ENCODE measurements at regions not wholly inside any gene's neighbourhood (a gene's known extent, or its start where the extent isn't known, plus 50 kb on each side); places are given as distances from the start of the nearest gene placed in this dataset.

DNA sequence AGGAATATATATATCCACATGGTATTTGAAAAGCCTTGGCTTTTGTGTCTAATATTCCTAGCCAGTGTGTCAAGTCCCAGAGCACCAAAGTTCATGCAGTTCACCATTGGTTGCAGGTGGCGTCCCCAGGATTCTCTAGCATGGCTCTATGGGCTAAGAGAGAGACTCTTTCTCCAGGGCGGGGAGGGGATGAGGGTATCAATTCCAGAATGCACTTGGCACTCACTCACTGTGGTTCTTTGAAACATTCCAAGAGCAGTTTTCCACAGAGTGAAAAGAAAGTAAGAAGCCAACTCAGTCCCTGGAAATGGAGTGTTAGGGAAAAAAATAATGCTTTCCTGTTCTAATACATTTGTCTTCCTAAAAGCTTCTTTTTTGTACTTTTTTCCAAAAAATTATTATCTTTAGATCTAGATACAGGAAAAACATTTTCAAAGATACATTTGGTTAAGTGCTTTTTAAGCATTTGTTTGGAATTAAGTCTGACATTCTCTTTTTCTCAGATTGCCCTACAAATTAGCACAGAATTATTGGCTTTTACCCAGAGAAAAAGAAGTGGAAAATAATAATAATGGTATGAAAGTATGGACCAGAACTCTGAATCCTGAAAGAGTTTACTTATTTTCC is 239.9 kb downstream of the PAX3 start:
- no peak for DNase-seq

DNA sequence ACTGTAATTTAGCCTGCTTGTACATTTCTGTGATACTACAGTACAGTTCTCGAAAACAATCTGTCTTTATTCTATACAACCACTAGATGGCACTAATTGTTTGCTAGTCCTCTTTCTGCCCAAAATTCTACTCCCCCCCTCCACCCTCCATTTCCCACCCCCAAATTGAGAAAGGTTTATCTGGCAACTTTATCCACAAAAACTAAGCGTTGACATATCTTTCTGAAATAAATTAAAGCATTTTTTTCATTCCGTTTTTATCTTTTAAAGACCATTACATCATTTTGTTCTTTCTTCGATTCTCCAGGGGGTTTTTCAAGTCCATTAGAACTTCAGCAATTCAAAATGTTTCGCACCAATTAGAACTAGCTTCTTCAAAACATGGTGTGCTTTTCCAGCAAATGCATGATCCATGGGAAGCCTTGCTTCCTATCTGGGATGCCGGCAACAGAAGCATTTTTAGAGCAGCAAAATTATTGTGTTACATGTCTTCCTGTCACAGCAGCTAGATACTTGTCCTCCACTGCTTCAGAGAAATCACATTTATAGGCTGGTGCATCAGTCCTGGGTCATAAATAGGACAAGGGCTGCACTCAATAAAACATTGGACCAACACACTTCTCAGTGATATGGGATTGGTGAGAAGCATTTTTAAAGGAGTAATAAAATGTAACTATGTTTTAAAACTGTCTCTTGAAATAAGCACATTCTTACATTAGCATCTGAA is 241.3 kb downstream of the PAX3 start:
- peak; percentile 8 for DNase-seq

DNA sequence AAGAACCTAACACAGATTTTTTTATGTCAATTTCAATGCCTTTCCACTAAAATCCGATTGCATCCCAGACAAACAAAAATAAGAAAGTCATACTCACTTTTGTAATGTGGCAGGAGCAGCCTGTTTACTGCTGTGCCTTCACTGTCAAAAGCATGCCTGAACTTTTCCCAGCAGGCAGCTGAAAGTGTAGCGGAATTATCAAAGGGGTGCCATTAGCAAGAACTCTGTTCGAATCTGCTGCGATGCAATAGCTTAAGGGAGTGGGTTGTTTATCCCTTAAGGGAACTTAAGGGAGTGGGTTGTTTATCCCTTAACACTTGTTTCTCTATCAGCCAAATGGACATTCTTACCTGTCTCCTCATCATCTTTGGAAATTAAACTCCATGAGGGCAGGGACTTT is 243.5 kb downstream of the PAX3 start:
- DNase-seq: no peak

DNA sequence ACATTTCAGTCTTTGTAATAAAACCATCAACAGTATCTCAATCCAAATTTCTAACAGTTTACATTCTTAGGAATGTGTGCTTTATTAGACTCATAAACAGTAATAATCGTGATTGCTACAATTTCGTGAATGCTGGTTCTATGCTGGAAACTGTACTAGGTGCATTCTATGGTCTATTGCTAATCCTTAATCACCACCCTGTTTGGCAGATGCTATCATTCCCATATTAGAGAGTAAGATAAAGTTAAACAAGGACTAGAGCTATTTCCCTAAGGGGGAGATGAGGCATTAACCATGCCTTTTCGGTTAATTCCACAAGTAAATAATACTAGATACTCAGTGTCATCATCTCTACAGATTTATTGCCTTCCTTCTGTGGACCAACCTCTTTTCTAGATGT is 244.0 kb downstream of the PAX3 start:
- no peak for DNase-seq

DNA sequence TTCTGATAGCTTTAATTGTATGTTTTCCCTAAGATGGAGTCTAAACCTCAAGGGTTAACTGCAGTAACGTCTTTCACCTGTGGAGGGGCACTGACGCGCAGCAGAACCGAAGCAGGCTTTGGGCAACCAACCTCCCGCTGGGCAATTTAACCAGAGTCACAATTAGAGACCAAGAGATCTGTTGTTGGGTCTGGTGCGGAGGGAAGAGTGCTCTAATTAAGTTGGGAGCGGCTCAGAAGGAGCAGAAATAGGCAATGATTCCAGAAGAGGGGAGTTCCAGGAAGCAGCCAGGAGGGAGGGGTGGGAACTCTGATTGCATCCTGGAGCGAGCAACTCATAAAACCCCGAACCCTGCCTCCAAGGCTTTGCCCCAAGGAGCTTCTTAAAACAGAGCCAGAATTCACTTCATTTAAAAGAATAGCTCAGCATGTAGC is 245.8 kb downstream of the PAX3 start:
- no peak for DNase-seq

DNA sequence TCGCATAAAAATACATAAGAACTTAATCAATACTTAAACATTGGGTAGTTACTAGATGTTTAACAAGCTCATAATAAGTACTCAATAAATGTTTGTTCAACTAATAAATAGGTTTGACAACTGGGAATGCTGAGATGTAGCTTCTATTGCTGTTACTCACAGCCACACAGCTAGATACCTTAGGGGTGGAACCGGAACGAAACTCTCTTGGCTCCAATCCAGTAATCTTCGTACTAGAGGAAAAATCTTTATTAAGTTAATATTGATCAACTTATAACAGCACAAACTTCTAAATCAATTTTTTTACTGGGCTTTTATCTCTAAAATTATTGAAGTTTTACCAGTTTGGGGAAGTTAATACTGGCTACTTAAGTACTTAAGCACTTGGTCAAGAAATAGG is 247.8 kb downstream of the PAX3 start:
- DNase-seq: no peak

DNA sequence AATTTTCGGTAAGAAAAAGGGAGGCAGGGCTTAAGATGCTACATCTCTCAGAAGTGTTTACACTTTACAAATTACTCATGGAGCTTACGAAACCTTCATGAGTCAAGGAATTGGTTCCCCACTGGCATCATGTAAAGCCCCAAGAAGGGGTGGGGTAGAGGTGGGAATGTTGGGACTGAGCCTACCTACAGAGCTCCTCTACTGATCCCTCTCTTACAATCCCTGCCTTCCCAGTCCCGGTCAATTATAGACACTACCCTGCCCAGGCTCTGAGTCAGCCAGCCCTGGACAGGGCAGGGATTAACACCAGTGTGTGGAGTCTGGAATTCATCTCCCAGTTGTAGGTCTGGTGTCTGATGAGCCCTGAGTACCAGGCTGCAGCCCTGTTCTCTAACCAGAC is 248.9 kb downstream of the PAX3 start:
- DNase-seq: no peak

DNA sequence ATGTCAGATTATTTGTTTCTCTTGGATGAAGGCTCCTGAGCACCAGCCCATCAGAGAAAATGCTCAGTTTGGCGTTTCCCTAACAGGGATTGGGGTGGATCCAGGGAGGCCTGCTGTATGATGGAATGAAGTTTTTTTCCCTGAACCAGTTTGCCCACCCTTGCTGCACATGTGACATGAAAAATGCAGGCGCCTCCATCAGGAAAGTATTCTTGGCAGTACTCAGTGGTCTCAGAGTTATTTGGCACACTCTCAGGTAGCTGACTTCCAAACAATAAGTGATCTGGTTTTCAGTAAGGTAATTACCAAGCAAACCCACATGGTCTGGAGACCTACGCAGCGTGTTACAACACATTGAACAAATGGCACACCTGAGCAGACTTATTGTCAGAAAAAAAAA is 254.9 kb downstream of the PAX3 start:
- no peak for DNase-seq

DNA sequence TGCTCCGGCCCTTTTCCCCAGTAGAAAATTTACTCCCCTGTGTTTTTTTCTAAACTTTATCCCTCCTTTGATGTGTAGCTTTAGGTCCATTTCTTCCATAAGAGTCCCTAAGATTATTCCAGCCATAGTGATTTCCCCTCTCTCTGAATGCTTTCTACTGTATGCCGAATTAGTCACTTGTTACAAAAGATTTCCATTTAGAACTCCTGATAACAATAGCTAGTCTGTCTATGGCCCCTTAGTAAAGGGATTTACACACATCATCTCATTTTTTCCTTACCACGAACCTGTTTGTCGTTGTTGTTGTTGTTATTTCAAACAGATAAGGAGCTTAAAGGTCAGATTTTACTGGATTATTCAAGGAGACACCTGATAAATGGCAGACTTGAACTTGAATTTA is 256.1 kb downstream of the PAX3 start:
- DNase-seq: no peak

DNA sequence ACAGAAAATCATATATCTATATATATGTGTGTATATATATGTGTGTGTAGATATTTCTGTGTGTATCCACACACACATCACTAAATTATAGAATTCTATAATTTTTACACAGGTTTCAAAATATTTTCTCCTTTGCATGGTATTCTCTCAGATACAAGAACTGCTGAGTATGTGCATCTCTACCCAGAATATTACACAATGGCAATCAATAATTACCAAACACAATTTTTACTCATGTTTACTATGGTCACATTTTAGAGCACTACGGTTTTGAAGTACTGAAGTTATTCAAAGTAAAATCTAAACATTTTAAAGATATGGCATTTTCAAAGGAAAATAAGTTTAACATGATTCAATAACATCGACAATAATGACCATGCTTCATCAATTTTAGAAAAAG is 258.5 kb downstream of the PAX3 start:
- no peak for DNase-seq

DNA sequence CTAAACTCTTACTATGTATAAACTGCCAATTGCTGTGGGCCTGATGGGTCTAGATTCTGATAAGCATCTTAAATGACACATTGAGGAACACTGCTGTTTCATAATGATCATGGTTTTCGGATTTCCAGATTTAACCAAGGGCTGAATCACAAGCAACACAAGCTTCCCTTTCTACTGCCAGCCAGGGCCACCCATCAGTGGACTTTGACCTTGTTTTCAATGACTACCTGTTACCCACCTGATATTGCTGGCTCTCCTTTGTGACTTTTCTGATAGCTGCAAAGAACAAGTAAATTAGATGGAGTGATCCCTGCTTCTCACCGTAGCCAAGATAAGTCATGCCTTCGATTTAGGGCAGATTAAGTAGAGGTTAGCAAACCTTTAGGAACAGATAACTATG is 259.0 kb downstream of the PAX3 start:
- DNase-seq: no peak

DNA sequence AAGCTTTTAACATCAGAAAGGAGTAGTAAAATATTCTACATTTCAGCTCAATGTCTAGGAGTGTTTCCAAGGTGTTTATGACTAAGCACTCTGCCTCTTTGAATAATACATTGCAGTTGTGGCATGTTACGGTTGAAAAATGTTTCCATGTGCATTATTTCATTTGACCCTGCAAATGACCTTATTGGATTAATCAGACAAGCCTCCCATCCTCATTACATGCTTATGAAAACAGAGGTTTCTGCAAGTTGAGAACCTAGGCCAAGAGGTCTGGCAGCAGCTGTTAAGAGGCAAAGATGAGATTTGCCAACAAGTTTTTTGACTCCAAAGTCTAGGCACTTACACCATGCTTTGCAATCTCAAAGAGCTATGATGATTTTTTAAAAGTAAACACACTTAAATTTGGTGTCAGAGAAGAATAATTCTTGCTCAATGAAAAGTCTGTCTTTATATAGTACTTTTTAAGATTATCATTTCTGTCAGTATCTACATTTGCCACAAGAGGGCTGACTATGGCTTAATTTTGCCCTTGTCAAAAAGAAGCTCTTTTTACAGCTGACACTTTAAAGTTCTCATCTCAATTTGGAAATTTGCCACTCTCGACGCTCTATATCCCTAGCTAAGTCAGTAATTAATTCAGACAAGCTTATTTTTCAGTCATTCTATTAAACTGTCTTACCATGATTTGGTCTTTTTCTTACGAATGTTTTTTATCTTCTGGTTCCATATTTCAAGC is 260.6 kb downstream of the PAX3 start:
- DNase-seq: no peak

DNA sequence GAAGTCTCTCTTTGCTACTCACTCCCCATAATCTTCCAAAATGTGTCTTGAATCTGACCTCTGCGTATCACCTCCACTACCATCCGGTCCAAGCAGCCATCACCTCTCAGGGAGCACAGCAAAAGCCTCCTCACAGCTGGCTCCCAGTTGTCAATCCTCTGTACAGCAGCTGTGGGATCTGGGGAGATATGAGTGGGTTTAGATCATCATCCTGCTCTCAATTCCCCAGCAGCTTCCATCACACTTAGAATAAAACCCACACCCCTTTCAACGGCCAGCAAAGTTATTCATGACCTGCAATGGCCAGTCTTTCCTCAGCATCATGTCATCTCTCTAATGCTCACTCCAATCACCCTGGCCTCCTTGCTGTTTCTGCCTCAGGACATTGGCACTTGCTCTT is 261.6 kb downstream of the PAX3 start:
- DNase-seq: no peak

DNA sequence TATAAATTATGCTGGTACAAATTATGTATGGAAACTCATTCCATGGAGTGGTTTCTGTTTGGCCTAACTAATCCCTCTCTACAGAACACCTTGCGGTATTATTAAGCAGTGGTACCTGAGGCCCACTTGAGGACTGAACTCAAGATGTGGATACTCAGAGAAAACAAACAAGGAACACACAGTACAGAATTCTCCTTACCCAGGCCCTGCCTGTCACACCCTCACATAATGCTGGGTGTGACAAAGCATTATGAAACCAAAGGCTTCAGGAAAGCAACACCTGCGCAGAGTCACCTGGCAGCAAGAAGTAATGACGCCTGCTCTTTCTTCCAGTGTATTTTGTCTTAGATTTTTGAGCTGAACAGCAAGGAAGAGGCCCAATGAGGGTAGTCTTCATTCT is 264.7 kb downstream of the PAX3 start:
- no peak for DNase-seq

DNA sequence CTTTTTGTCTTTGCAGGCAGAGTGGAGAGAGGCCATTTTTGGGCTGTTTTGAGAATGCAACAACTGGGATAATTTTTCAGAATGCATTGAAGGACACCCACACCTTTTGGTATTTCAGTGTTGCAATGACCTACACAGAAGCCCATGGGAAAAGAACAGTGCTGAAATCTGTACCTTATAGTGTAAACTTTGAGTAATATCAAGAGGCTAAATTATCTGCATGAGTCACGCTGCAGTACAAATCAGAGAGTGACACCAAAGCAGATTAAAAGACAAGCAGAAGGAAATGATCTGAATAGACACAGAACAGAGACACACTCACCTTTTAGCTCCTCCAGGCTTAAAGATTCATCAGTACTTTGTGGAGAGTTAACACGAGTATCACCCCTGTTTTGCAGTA is 265.3 kb downstream of the PAX3 start:
- DNase-seq: no peak

DNA sequence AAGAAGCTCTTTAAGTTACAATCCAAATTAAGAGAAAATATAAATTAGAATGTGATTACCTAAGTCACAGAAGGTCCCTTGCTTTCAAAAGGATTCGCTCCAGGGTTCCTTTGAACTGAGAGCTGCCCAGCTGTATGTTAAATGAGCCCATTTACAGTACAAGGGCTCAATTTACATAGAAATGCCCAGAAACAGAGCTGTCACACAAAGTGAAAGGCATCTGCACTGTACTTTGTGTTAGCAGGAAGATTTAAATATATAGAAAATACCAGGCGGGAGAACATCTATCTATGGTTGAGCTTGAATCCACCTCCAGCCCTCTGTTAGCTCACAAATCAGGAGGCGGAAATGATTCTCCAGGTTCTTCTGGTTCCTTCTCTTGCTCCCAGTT is 272.9 kb downstream of the PAX3 start:
- DNase-seq: no peak

DNA sequence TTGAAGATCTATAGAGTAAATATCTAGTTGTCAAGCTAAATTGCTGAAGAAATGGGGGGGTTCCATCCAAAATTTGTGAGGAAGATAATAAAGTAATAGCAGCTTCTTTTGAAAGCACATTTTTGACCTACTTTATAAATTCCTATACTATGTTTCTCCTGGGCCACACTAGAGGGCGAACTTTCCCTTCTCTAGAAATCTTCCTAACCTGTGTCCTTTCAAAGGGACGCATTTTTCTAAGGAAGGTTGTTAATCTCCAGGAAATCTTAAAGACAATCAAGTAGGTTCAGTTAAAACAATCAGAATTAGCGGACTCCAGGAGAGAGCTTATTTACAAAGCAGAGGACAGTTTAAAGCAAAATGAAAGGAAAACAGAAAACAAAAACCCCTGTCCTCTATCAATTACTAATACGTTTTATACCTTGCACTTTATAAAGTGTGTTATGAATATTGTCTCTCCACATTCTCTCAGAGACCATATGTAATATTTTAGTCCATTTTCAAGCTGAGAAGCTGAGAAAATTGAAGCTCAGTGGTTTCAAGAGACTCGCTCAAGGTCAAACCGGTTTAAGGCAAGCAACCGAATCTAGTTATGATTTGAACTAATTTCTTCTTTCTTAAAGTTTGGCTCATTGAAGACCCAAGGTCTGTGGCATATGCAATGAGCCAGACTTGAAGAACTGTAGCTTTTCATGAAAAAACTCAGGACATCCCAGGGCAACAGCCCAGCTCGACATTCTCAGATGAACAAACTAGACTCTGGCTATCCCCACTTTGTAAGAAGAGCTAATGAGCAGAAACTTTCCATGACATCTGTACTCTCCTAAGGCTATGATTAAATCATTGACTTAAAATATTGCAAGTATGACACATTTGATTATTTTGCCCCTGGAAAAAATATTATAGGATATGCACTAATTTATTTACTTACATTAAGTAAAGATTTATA is 273.6 kb downstream of the PAX3 start:
- DNase-seq: peak; percentile 2

DNA sequence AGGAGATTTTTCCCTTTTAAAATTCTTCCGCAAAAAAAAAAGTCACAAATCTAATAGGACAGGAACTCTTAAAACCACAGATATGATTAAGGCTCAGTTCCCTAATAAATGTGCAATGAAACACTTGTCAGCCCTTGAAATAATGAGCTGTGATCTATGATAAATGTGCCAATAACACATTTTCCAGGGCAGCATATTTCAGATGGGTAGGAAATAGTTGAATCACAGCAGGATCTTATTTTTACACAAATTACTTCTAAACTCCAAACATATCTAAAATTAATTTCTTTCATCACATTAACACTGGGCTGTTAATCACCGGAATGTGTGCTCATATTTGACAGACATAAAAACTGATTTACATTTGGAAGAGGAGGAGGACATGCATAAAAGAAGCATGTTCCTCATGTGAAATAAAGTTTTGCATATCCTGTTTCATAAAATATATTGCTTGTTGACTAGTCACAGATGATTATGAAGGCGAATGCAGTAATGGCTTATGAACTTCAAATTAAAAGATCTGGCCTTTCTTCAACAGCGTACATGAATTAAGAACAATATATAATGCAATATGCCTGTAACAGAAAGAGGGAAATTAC is 281.4 kb downstream of the PAX3 start:
- no peak for DNase-seq

DNA sequence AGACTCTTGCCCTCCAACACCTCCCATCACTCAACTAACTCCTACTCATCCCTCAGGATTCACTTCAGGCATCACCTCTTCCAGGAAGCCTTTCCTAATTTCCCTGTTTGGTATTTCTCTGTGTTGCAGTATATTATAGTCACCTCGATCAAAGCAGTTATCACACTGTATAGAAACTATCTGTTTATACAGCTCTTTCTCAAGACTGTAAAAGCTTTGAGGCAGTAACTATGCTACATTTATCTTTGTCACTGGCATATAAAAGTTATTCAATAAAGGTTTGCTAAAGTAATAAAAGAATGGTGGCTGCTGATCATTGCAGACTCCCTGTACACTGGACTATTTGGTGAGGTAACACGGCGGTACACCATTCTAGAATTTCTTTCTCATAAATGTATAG is 284.9 kb downstream of the PAX3 start:
- no peak for DNase-seq

DNA sequence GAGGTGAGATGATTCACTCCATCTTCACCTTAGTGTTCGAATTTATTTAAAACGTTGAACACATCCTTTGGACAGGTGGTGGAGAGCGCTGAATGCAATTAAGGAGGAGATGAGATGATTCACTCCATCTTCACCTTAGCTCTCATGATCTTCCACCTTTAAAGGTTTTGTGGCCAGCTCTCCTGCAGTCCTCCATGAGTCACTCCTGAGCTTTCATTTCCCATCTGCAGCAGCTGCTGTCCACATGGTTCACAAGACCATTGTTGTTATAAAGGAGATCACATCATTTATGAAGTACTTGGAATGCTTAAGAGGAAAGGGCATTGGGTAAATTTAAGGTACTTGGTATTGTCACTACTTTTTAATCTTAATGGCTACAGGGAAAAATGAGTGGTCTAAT is 298.5 kb downstream of the PAX3 start:
- DNase-seq: no peak

DNA sequence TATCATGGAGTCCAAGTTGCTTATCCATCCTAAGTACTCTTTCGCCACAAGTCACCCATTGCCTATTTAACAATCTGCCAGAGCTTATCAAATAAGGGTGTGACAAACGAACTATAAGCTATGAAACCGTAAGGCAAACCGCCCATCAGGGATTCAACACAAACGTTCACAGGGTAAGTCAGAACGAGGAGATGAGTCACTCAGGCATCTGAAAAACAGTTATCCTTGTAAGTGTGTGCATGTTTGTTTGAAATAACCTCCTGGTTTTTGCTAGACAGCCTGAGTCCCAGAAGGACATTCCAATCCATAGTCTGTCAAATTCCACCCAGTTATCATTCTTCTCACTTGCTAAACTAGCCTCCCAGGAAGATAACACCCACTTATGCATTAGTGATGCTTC is 299.1 kb downstream of the PAX3 start:
- DNase-seq: no peak

DNA sequence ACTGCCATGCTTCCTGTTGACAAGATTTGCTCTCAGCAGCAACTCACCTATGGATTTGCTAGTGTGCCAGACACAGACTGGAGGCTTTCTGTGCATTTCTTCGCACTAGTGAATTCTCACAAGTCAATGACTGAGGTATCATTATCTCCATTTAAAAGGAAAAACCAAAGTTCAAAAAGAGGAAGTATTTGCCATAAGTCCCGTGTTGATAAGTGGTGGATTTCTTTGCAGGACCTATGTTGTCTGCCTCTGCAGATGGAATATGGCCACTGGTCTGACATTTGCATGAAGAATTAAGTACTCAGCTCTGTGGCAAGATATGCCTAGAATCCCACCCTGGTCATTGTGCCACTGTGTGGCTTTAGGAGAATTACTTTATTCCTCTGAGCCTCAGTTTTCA is 299.6 kb downstream of the PAX3 start:
- DNase-seq: no peak

DNA sequence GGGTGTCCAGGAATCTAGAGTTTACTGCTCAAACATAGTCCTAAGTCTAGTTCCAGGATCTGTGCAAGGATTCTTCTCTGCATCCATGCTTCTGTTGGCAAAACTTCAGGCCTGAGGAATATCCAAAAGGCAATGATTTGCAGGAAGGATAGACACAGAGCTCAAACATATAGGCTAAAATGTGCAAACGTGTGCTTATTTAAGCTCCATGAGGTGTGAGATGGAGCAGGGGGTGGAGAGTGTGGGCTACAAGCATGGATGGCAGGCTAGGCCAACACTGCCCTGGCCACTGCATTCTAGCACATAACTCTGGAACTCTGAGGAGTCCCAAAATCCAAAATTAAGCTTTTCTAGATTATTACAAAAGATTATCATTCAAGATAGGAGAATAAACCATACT is 301.1 kb downstream of the PAX3 start:
- no peak for DNase-seq
